Activated gamma-delta T cell treated with anti-CD3 and anti-CD28 coated beads, Interleukin-2, amount 50 U/mL, for 16 hours (primary cell): ENCODE measurements at regions not wholly inside any gene's neighbourhood (a gene's known extent, or its start where the extent isn't known, plus 50 kb on each side); places are given as distances from the start of the nearest gene placed in this dataset.

Source experiments
- DNase-seq: peaks from one replicate; pipeline ENCODE4 v3.0.0-alpha.2; 2020; ENCODE audit warnings: low read depth

DNA sequence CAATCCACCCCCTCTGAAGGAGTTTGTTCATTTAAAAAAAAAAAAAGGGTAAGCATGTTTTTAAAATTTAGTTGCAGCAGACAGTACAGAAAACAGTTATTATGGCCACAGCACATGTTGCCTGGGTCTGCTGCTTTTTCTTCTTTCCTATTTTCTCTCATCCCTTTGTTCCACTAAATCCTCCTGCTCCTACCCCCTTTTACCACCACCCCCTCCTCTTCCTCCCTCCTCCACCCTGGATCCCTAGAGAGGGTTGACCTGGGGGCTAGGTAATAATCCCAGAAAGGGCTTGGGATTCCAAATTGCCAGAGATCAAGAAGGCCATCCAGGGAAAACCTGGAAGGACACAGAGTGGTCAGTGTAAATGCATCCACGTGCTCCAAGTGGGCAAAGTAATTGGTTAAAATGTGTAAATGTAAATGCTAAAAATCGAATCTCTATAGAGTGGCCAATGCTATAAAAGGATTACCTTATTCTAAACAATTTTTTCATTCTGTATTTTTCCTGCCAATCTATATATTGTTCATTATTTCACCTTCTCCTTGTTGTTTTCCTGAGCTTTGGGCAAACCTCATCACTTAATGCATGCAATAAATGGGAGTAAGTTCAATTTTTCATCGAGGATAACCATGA, 89.0 kb upstream of the PIK3CG start:
- no peak for DNase-seq

DNA sequence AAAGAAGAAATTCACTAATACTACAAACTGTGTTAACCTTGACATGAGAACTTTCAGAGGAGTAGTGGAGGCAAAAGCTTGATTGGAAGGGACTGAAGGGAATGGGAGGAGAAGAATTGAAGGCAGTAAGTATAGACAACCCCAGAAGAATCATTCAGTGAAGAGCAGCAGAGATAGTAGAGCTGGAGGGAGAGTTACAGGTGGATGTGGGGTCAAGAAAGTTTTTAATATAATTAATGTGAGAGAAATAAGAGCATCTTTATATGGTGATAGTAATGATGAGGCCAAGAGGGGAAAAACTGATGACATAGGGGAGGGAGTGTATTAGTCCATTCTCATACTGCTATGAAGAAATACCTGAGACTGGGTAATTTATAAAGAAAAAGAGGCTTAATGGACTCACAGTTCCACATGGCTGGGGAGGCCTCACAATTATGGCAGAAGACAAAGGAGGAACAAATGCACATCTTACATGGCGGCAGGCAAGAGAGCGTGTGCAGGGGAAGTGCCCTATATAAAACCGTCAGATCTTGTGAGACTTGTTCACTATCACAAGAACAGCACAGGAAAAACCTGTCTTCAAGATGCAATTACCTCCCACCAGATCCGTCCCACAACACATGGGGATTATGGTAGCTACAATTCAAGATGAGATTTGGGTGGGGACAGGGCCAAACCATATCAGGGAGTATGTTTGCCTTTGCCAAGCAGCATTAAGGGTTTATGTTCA, 88.3 kb upstream of the PIK3CG start:
- DNase-seq, result no peak

GRCh38 chr7:106777674-106778299, 87.3 kb upstream of the PIK3CG start:
- DNase-seq, result no peak

GRCh38 chr7:106778656-106779250, 86.3 kb upstream of the PIK3CG start:
- no peak for DNase-seq

DNA sequence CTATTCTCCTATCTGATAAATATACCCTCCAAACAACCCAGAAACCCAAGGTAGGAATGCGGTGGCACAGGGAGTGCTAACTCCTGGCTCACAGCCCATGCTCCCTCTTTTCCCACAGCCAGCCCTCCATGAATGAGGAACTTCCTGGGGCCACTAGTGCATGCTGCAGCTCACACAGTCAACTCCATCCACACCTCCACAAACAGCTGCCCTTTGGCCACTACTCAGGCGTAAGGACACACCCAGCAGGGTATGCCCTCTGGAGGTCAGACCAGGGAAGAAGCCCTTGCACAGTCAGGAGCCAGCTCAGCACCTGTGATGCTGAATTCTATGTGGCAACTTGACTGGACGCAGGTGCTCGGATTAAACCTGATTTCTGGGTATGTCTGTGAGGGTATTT, 85.2 kb upstream of the PIK3CG start:
- DNase-seq, result no peak

DNA sequence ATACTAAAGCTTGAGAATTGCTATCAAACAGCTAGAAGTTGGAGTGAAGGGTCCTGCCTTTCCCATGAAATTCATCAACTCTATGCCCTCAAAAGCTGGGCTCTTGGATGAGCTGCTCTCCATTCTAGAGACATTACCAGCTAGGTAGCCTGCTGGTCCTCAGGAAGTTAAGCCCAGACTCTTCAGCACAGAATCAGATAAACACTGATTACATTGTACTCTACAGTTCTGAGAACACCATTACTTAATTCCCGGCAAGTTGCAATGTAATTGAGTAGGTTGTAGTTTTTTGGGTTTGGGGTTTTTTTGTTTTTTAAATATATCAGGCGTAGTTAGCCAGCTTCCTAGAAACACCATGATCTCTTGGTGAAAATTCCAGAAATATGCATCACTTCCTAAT, 84.1 kb upstream of the PIK3CG start:
- DNase-seq, result no peak

DNA sequence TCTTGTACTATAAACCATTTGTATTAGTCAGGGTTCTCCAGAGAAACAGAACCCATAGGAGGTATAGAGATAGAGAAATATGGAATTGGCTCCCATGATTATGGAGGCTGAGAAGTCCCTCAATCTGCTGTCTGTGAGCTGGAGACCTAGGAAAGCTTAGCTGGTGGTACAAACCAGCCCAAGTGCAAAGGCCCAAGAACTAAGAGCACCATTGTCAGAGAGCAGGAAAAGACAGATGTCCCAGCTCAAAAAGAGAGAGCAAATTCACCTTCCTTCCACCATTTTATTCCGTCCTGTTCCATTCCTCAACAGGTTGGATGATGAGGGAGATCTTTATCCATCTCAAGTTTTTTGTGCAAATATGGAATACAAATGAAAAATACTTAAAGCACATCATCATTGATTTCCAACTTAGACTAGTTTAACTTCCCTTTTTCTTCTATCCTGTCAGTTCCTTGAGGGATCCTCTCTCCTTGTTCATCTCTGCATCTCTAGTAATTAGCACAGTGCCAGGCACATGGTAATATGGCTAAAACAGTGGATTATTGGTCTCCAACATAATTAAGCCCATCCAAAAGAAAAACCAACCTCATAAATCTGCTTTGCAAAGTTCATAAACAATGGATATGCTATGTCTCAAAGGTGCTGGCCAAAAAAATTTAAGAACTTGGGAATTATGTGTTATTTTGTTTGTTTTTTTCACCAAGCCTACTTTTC, 83.1 kb upstream of the PIK3CG start:
- DNase-seq, result no peak

DNA sequence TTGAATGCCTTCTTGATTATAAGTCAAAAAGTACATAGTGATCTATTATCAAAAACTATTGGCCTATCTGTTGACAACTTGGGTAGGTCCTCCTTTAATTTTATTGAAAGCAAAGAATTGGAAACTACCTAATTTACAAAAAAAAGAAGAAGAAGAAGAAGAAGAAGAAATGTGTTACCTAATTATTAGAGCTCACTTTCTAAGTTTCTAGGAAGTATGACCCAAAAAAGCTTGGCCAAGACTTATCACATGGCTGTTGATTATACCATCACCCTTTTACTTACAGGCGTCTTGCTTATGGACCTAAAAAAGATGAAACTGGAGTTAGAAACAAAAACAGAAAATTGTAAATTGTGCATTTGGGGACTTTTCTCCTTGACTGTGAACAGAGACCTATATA, 81.8 kb upstream of the PIK3CG start:
- no peak for DNase-seq

GRCh38 chr7:106788637-106789036, 76.4 kb upstream of the PIK3CG start:
- DNase-seq, result no peak

DNA sequence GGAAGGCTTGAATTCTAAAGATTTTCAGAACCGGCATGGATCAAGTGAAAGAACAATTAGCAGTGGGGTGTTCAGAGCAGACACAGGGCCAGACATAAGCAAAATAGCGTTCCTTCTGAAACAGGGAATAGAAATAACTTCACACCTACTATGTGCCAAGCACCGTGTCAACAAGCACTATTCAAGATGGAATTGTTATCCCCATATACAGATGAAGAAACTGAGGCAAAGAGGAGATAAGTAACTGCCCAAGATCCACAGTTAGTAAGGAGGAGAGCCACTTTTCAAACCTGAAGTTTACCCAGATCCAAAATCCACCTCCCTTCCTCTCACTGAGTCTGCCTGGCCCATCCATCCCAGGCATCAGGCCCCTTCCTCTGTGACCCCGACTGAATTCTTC, 73.6 kb upstream of the PIK3CG start:
- DNase-seq, result no peak

DNA sequence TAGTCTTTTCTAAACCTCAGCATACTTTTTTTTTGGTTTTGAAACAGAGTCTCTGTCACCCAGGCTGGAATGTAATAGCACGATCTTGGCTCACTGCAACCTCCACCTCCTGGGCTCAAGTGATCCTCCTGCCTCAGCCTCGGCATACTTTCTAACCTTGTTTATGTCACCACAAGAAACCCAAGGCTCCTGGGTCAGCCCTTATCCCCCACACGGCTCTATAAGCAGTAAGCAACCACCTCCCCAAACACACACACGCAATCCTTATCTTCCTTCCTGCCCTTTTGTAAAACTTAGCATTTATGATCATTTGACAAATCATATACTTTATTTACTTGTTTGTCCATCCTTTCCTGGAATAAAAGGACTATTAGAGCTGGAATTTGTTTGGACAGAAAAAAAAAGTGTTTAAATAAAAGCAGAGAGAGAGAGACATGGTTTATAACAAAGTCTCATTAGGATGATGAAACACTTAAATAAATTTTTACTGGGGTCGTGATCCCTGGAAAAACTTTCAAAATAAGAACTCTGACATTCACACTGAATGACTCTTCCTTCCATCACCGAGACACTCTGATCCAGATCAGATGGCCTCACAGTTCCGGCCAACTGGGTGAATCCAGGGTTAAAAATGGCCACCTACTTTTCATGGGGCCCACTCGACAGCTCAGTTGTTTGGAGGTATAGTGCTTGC, 72.7 kb upstream of the PIK3CG start:
- DNase-seq, result no peak

GRCh38 chr7:106793015-106793975, 71.8 kb upstream of the PIK3CG start:
- peak; percentile 19 for DNase-seq

DNA sequence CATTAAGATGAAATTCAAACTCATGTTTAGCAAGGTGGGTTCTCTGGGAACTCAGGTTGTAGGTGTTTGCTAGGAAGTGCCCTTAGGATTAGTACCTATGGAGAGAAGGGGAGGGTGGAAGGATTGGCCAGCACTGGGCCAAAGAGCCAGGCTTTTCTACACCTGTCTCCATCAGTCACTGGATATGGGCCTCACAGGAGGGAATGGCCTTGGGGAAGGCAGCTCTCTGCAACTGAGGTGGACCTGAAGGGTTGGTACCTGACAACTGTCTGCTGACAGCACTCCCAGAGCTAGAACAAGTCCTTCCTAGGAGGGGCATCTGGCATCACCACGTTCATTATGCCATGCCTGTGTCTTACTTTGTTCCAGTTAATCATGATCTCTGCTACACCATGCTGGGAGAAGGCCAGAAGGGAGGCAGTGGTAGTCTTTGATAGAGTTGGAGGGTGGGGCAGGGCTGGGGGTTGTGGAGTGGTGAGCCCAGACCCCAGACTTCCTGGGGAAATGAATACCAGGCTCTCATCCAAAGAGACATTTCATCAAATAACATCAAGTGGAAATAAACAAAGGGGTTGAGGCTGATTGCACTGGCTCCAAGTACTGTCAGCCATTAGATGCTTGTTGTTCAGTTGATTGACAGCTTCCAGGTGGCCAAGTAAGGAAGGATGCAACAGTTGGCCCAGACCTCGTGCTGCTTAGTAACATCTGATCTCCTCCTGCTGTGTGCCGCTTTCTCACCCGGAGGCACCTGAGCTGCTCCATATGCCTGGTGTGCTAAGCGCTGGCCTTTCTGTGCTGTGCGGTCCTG, 70.6 kb upstream of the PIK3CG start:
- DNase-seq, result no peak

GRCh38 chr7:106795084-106795876, 69.8 kb upstream of the PIK3CG start:
- no peak for DNase-seq

GRCh38 chr7:106795877-106796231, 69.2 kb upstream of the PIK3CG start:
- no peak for DNase-seq

- DNase-seq, result no peak
These were observed 67.1 kb upstream of the PIK3CG start for GRCh38 chr7:106797937-106798336.

DNA sequence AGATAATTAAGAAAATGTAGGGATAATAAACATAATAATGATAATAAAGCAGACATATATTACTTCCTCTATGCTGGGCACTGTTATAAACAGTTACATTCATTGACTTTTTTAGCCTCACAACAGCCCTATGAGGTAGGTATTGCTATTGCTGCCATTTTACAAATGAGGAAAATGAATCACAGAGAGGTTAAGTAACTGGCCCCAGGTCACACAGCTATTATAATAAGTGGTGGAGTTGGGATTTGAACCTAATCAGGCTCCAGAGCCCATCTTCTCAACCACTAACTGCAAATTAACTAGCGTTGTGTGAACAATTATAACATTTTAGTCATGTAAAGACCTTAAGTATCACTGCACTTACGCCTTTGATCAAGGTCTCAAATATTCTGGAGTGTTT, 62.5 kb upstream of the PIK3CG start:
- no peak for DNase-seq

DNA sequence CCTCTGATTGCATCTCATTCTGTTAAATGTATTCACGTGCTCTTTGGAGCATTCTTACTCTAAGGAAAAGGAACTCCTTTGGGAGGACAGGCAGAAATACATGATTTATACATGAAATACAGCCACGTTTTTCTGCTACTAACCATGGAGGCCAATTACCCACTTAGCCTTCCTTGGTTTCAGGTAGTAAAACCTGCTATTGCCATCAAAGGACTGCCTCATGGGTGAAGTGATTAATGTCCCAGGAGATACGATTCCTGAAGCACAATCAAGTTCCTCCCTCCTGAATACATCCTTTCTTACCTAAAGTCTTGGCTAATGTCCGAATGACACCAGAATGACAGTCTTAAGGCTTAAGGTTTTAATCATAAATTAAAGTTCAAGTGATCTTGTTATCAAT, 58.5 kb upstream of the PIK3CG start:
- DNase-seq, result no peak

DNA sequence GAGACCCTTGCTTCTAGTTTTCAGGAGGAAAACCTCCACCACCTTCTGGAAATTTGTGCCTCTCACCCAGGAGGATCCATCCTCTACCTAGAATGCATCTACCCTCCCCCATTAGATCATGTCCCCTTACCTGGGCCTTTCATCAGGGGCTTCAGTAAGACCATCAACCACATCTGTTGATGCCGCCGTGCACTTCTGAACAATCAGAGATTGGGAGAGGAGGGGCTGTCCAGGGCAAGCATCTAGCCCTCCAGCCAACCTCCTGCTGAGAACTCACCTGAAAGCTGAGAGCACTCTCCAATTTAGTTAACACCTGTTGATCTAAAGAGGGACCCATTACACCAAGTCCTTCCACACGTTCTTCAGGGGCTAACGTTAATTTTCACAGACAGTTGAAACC, 57.6 kb upstream of the PIK3CG start:
- DNase-seq, result no peak
